DMS153 (cell line): ENCODE measurements at regions not wholly inside any gene's neighbourhood (a gene's known extent, or its start where the extent isn't known, plus 50 kb on each side); places are given as distances from the start of the nearest gene placed in this dataset.
A peak's percentile ranks its signal among the peaks of the same experiment; 100 is the strongest.
"Not testable (repeated sequence)": the region's sequence is repeated elsewhere in the genome, so short reads cannot be mapped to it uniquely, and the experiment has no call there.

Experiments
- DNase-seq: peaks from one replicate; lab custom pipeline; 2025; lab: John Stamatoyannopoulos, UW

- not testable (repeated sequence) for DNase-seq
Measured at GRCh38 chr9:39463696-39464095, 108.2 kb downstream of the SPATA31A1 start.

DNA sequence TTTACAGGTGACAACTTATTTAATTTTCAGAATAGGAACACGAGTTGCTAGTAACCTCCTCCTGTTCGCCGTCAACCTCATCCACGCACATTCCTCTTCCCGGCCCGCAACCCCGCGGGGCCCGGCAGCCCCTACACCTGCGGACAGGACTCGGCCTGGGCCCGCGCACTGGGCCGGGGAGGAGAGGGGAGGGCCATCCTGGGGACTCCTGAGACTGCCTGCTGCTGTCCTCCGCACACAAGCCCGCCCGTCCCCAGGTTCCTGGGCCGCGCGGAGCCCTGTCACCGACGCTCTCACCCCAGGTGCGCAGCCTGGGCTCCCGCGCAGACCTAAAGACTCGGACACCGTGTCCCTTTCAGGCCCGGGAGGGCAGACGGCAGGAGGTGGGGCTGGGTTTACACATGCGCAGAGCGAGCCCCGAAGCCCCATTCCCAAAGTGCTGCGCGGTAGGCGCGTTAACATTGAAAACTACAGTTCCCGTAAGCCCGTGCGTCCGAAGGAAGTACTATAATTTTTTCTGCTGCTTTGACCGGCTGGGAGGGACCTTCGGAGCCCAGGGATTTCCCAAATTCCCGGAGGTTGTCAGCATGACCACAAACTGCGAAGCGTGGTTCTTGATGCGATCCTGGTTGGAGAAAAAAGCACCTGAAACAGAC lies 108.8 kb downstream of the SPATA31A1 start:
- peak; percentile 83 for DNase-seq

- DNase-seq, result not testable (repeated sequence)
Measured at GRCh38 chr9:39474499-39474898, 119.0 kb downstream of the SPATA31A1 start.

DNA sequence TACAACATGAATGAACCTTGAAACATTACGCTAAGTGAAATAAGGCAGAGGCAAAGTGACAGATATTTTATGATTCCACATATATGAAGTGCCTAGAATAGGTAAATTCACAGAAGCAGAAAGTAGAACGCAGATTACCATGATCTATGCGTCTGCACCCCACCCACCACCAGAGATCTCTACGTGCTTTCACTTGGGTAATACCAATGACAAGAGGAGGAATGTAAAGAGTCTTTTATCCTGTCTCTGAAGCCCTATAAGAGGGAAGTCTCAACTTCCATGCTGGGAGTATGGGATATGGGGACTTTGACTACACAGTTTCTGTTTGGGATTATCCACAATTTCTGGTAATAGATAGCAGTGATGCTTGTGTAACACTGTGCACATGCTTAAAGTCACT lies 127.6 kb downstream of the SPATA31A1 start:
- DNase-seq, result not testable (repeated sequence)

DNA sequence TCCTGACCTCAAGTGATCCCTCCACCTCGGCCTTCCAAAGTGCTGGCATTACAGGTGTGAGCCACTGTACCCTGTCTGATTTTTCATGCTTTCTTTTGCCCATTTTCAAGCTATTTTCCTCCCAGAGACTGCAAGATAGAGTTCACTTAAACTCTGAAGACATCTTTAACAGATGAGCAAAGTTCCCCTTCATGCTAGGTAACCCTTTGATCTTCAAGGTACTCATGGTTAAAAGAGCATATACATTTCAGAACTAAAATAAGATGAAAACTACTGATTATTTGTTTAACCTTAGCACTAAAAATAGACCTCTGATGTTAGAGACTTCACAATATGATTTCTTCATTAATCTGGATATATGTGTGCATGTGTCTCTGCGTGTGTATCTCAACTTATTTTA lies 128.4 kb downstream of the SPATA31A1 start:
- DNase-seq, result not testable (repeated sequence)

DNA sequence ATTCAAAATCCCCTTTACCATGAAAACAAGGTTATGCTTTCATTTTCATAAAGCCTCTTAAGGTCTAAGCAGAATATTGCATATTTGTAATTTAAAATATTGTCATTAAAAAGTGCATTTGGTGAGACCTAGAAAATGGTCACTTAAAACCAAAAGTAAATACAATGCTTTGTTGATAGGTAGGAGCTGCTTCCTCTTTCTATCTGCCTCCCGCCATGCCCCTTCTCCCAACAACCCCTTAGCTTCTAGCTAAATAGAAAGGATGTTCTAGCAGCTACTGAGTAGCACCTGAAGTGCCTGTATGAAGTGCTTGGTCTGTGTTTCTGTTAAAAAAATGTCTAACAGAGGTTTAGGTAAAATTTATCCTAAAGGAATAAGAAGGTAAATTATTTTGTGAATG lies 128.8 kb downstream of the SPATA31A1 start:
- not testable (repeated sequence) for DNase-seq

DNA sequence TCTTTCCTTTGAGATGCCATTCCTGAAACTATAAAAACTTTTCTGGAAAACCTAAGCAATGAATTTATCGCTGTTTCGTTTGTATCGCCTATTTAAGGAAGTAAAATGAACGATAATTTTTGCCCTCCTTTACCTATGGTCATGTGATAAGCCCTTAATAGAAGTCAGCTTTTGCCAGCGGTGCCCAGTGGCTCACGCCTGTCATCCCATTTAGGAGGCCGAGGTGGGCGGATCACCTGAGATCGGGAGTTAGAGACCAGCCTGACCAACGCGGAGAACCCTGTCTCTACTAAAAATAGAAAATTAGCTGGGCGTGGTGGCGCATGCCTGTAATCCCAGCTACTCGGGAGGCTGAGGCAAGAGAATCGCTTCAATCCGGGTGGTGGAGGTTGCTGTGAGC lies 132.0 kb downstream of the SPATA31A1 start:
- DNase-seq, result not testable (repeated sequence)

- not testable (repeated sequence) for DNase-seq
Measured at GRCh38 chr9:39496248-39496647, 140.8 kb downstream of the SPATA31A1 start.

- not testable (repeated sequence) for DNase-seq
Measured at GRCh38 chr9:39503178-39503577, 147.7 kb downstream of the SPATA31A1 start.

- not testable (repeated sequence) for DNase-seq
Measured at GRCh38 chr9:39527387-39528029, 172.0 kb downstream of the SPATA31A1 start.

GRCh38 chr9:39532597-39532996 lies 177.1 kb downstream of the SPATA31A1 start:
- not testable (repeated sequence) for DNase-seq

DNA sequence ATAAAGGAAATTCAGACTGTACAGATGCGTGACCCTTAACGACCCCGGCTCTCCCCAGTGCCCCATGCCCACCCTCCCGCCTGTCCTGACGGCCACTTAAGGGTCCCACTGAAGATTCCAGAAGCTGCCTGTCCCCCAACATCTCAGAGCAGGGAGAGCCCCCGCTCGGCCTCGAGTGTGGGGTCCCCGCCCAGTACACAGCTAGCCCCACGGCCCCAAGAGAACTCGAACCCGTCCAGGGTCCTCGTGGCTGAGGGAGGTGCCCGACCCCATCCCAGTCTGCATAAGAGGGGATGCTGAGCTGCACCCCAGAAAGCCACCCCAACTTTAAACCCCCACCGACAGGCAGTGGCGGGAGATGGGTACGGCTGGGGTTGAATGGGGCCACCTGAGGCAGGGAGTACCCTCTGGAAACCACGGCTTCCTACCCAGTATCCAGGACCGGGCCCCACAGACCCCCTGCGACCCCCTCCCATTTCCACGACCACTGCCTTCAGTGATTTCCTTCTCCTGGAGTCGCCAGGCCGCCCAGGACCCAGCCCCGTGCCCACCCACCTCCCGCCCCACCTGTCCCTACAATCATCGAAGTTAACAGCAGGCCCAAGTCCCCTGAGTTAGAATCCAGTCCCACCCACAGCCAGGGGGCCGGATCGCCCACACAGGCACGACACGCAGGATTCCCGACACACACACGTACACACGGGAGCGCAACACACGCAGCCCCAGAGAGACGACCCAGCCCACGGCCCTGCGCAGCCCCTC lies 177.7 kb downstream of the SPATA31A1 start:
- not testable (repeated sequence) for DNase-seq

- DNase-seq, result not testable (repeated sequence)
Measured at GRCh38 chr9:39533763-39534548, 178.5 kb downstream of the SPATA31A1 start.

DNA sequence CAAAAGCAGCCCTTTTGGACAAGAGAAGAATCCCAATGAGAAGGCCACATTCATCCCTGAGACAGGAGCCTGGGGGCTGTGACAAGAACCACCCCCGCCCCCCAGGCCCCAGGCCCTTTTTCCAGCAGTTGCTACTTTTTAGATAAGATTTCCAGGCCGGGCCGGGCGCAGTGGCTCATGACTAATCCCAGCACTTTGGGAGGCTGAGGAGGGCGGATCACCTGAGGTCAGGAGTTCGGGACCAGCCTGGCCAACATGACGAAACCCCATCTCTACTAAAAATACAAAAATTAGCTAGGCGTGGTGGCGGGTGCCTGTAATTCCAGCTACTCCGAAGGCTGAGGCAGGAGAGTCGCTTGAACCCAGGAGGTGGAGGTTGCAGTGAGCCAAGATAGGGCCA lies 179.4 kb downstream of the SPATA31A1 start:
- DNase-seq, result not testable (repeated sequence)

GRCh38 chr9:39542157-39542556 lies 186.7 kb downstream of the SPATA31A1 start:
- not testable (repeated sequence) for DNase-seq

GRCh38 chr9:39545079-39545478 lies 189.6 kb downstream of the SPATA31A1 start:
- DNase-seq, result not testable (repeated sequence)

- DNase-seq, result not testable (repeated sequence)
Measured at GRCh38 chr9:39550573-39550972, 195.1 kb downstream of the SPATA31A1 start.

- DNase-seq, result not testable (repeated sequence)
Measured at GRCh38 chr9:39551544-39551943, 196.1 kb downstream of the SPATA31A1 start.

DNA sequence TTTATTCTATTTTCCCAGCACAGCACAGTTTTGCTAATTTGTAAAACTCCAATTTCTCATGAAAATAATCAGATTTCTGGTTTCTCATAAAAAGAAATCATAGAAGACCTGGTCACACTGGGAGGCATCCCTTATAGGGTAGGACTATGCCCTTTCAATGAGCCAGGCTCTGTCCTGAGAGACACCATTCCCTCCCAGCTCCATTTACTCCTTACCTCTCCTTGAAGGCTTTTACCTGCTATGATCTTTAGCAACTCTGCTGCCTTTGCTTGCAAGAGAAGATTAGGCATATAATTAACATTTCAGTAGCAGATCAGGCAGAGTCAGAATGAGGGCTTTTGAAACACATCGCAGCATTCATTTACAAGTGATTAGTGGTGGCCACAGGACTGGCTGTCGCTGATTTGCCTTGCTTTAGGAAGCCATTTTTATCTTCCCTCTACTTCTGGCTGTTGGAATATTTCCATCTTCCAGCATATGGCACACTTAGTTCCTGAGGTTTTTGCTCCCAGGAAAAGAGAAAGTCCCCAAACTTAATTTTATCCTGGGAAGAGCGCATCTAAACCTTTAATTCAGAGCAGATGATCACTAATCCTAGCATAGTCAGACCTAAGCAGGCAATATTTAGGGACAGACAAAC lies 196.9 kb downstream of the SPATA31A1 start:
- DNase-seq, result not testable (repeated sequence)

GRCh38 chr9:39554352-39554751 lies 198.9 kb downstream of the SPATA31A1 start:
- DNase-seq, result not testable (repeated sequence)

DNA sequence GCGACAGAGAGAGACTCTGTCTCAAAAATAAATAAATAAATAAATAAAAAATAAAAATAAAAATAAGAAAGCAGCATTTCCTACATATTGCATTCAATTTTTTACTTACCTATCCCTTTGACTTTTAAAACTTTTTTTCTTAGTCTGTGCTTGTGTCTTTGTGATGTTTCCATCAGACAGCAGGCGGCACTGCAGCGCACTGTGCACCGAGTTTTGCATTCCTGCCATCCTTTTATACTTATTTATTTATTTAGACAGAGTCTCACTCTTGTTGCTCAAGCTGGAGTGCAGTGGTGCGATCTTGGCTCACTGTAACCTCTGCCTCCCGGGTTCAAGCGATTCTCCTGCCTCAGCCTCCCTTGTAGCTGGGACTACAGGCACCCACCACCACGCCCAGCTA lies 203.9 kb downstream of the SPATA31A1 start:
- DNase-seq, result not testable (repeated sequence)
